OCI-LY7 (cell line): ENCODE measurements at regions not wholly inside any gene's neighbourhood (a gene's known extent, or its start where the extent isn't known, plus 50 kb on each side); places are given as distances from the start of the nearest gene placed in this dataset.

Source experiments
- CTCF ChIP-seq: fragments of 200-600 bp; sonication (generic); conservative IDR thresholded peaks from 2 replicates; pipeline ENCODE4 v1.5.1; 2014; ENCODE audit warnings: mild to moderate bottlenecking, antibody characterized with exemption, low read length, moderate library complexity, mixed read lengths
- EZH2phosphoT487 ChIP-seq: fragments of 200-600 bp; sonication (generic); IDR thresholded peaks from 2 replicates; pipeline ENCODE4 v1.6.1; 2018; ENCODE audit warnings: low read depth, borderline replicate concordance, mild to moderate bottlenecking, mixed run types, antibody characterized with exemption, low read length, moderate library complexity, mixed read lengths

DNA sequence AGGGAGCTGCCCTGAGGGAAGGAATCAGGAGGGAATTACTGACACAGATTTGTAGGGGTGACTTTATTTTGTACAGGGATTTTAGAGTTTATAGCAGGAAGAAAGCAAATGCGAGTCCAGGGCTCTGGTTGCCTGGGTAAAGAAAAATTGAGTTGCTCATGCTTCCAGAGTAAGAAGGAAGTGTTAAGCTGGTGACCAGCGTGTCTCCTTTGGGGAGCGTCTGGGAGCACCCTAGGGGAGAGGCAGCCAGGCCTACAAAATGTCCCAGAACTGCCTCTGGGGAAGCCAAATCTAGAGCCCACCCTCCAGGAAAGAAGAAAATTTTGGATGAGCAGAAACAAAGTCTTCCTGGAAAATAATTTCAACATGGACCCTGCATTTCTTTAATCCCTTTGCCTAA, 147.0 kb downstream of the VAPA start:
- TF ChIP-seq CTCF (no peak), EZH2phosphoT487 (no peak)
